Gastroesophageal sphincter (tissue), 3 donors: ENCODE measurements at regions not wholly inside any gene's neighbourhood (a gene's known extent, or its start where the extent isn't known, plus 50 kb on each side); places are given as distances from the start of the nearest gene placed in this dataset.

Experiments
- CTCF ChIP-seq, 4 experiments: fragments of 200-600 bp in 2 of 4; fragments of 450-650 bp in 2 of 4; sonication (generic) in 1 of 4; IDR thresholded peaks; one replicate each; pipeline ENCODE4 v1.5.1; 2017 to 2019; ENCODE audit warnings: antibody characterized with exemption in 4 of 4, mild to moderate bottlenecking in 2 of 4, moderate library complexity in 2 of 4
- EP300 ChIP-seq: sonication (generic); formaldehyde crosslinking; IDR thresholded peaks from one replicate; pipeline ENCODE4 v1.6.1; 2017; ENCODE audit warnings: antibody characterized with exemption, mild to moderate bottlenecking
- POLR2AphosphoS5 ChIP-seq: sonication (generic); formaldehyde crosslinking; IDR thresholded peaks from one replicate; pipeline ENCODE4 v1.6.1; 2017; ENCODE audit warnings: antibody characterized with exemption

- TF ChIP-seq CTCF (IDR thresholded peaks at IDR 0.05) (no peak), POLR2AphosphoS5 (no peak), EP300 (no peak)
Observed at GRCh38 chr5:165101709-165102108, 1596.3 kb downstream of the MAT2B start.
